PFSK-1 (cell line): ENCODE measurements at regions not wholly inside any gene's neighbourhood (a gene's known extent, or its start where the extent isn't known, plus 50 kb on each side); places are given as distances from the start of the nearest gene placed in this dataset.

Experiments used
- POLR2AphosphoS5 ChIP-seq: IDR thresholded peaks from 2 replicates; pipeline ENCODE4 v1.6.1; 2012; ENCODE audit warnings: low read depth, mild to moderate bottlenecking, control low read depth, low read length, moderate library complexity
- SIN3A ChIP-seq: IDR thresholded peaks from 2 replicates; pipeline ENCODE4 v1.6.1; 2012; ENCODE audit warnings: mild to moderate bottlenecking, low read length, moderate library complexity, borderline replicate concordance; ENCODE audit not compliant: insufficient read depth
- TAF1 ChIP-seq: IDR thresholded peaks from 2 replicates; pipeline ENCODE4 v1.6.1; 2012; ENCODE audit warnings: low read length, control low read depth, borderline replicate concordance; ENCODE audit not compliant: insufficient read depth
- TF ChIP-seq, protein P1 (sequence below), 2 experiments: IDR thresholded peaks; 2 replicates each; pipeline versions ENCODE4 v1.6.1 to v1.8.0; 2011 to 2012; ENCODE audit warnings: low read depth in 2 of 2, low read length in 2 of 2, control low read depth in 1 of 2, inconsistent platforms in 1 of 2, mild to moderate bottlenecking in 1 of 2, moderate library complexity in 1 of 2; ENCODE audit not compliant: insufficient read depth in 1 of 2

GRCh38 chrX:150291014-150291413 is 72.1 kb upstream of the MAMLD1 start:
- TF ChIP-seq, protein P1, sequence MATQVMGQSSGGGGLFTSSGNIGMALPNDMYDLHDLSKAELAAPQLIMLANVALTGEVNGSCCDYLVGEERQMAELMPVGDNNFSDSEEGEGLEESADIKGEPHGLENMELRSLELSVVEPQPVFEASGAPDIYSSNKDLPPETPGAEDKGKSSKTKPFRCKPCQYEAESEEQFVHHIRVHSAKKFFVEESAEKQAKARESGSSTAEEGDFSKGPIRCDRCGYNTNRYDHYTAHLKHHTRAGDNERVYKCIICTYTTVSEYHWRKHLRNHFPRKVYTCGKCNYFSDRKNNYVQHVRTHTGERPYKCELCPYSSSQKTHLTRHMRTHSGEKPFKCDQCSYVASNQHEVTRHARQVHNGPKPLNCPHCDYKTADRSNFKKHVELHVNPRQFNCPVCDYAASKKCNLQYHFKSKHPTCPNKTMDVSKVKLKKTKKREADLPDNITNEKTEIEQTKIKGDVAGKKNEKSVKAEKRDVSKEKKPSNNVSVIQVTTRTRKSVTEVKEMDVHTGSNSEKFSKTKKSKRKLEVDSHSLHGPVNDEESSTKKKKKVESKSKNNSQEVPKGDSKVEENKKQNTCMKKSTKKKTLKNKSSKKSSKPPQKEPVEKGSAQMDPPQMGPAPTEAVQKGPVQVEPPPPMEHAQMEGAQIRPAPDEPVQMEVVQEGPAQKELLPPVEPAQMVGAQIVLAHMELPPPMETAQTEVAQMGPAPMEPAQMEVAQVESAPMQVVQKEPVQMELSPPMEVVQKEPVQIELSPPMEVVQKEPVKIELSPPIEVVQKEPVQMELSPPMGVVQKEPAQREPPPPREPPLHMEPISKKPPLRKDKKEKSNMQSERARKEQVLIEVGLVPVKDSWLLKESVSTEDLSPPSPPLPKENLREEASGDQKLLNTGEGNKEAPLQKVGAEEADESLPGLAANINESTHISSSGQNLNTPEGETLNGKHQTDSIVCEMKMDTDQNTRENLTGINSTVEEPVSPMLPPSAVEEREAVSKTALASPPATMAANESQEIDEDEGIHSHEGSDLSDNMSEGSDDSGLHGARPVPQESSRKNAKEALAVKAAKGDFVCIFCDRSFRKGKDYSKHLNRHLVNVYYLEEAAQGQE (IDR thresholded peaks at IDR 0.05; ENCODE audit: insufficient read depth in 1 of 2, low read depth in 2 of 2, low read length in 2 of 2), result no peak
- no peak for TF ChIP-seq POLR2AphosphoS5
- no peak for TF ChIP-seq TAF1
- TF ChIP-seq SIN3A, result no peak
